MM.1S (cell line): ENCODE measurements at regions not wholly inside any gene's neighbourhood (a gene's known extent, or its start where the extent isn't known, plus 50 kb on each side); places are given as distances from the start of the nearest gene placed in this dataset.

Source experiments
- EZH2 ChIP-seq: fragments of 300-600 bp; sonication (generic); optimal IDR thresholded peaks from 2 replicates; pipeline ENCODE3; 2017; ENCODE audit warnings: low read depth, mild to moderate bottlenecking, antibody characterized with exemption, low read length, mixed read lengths
- TF ChIP-seq, protein P1 (sequence below): fragments of 300-600 bp; sonication (generic); IDR thresholded peaks from 2 replicates; pipeline ENCODE4 v1.5.1; 2016; ENCODE audit warnings: antibody characterized with exemption, low read length, mixed read lengths

DNA sequence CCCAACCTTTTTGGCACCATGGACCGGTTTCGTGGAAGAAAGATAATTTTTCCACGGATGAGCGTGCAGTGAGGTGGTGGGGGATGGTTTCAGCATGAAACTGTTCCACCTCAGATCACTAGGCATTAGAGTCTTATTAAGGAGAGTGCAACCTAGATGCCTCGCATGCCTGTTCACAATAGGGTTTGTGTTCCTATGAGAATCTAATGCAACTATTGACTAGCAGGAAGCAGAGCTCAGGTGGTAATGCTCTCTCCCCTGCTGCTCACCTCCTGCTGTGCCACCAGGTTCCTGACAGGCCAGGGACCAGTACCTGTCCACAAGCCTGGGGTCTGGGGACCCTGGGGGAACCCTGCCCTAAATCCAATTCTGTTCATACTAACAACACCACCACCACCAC lies 377.8 kb downstream of the OLFM3 start:
- TF ChIP-seq, protein P1, sequence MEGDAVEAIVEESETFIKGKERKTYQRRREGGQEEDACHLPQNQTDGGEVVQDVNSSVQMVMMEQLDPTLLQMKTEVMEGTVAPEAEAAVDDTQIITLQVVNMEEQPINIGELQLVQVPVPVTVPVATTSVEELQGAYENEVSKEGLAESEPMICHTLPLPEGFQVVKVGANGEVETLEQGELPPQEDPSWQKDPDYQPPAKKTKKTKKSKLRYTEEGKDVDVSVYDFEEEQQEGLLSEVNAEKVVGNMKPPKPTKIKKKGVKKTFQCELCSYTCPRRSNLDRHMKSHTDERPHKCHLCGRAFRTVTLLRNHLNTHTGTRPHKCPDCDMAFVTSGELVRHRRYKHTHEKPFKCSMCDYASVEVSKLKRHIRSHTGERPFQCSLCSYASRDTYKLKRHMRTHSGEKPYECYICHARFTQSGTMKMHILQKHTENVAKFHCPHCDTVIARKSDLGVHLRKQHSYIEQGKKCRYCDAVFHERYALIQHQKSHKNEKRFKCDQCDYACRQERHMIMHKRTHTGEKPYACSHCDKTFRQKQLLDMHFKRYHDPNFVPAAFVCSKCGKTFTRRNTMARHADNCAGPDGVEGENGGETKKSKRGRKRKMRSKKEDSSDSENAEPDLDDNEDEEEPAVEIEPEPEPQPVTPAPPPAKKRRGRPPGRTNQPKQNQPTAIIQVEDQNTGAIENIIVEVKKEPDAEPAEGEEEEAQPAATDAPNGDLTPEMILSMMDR = no peak
- TF ChIP-seq EZH2 = no peak
